T-helper 17 cell (primary cell): ENCODE measurements at regions not wholly inside any gene's neighbourhood (a gene's known extent, or its start where the extent isn't known, plus 50 kb on each side); places are given as distances from the start of the nearest gene placed in this dataset.

ENCODE experiments used
- ATAC-seq: fragments of 150-1000 bp; cut with Tn5 transposase; 2 replicates; pipeline ENCODE4 v1.10.0; 2021; ENCODE audit warnings: mild to moderate bottlenecking, moderate library complexity
- DNase-seq, 3 donors: peaks; one replicate each; pipeline versions ENCODE4 v3.0.0 to v3.0.0-alpha.2; 2020 to 2021
- H3K9me3 ChIP-seq: one replicate; pipeline ENCODE4 v1.7.0; 2013; ENCODE audit warnings: low read length, mild to moderate bottlenecking; ENCODE audit not compliant: control insufficient read depth, poor library complexity, severe bottlenecking
- H3K27ac Mint-ChIP-seq: one replicate; pipeline ENCODE4 v1.8.0; 2022; ENCODE audit warnings: mild to moderate bottlenecking, moderate library complexity, mixed read lengths
- H3K27me3 Mint-ChIP-seq: one replicate; pipeline ENCODE4 v1.8.0; 2022; ENCODE audit warnings: mixed read lengths
- H3K36me3 Mint-ChIP-seq: one replicate; pipeline ENCODE4 v1.8.0; 2022; ENCODE audit warnings: low read depth, mixed read lengths
- H3K4me1 Mint-ChIP-seq: one replicate; pipeline ENCODE4 v1.8.0; 2022; ENCODE audit warnings: mild to moderate bottlenecking, mixed read lengths
- H3K4me3 Mint-ChIP-seq: one replicate; pipeline ENCODE4 v1.8.0; 2022; ENCODE audit warnings: mild to moderate bottlenecking, moderate library complexity, mixed read lengths

DNA sequence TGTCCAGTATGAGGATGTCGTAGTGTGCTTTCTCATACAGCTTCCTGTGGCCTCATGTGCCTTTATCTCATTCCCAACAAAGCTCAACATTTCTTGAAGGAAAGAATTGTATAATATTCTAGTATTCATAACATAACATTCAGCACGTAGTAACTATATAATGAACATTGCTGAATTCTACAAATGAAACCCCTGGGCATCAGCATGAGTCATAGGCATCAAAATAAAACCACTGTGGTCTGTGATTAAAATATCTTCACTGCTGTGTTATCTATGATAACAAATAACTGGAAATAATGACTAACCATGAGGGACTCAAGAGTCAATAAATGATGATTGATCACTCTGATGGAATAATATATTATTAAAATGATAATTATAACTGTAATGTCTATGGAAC, 255.2 kb downstream of the EMP1 start:
- Mint-ChIP-seq H3K27ac (no peak overlapping the region), H3K4me3 (no peak overlapping the region), H3K27me3 (no peaks in the 10 kb centered on the region), H3K36me3 (no peaks in the 10 kb centered on the region), H3K4me1 (no peaks in the 10 kb centered on the region)
- ATAC-seq: no peak
- no peak for DNase-seq
- H3K9me3 ChIP-seq: no peaks in the 10 kb centered on the region

DNA sequence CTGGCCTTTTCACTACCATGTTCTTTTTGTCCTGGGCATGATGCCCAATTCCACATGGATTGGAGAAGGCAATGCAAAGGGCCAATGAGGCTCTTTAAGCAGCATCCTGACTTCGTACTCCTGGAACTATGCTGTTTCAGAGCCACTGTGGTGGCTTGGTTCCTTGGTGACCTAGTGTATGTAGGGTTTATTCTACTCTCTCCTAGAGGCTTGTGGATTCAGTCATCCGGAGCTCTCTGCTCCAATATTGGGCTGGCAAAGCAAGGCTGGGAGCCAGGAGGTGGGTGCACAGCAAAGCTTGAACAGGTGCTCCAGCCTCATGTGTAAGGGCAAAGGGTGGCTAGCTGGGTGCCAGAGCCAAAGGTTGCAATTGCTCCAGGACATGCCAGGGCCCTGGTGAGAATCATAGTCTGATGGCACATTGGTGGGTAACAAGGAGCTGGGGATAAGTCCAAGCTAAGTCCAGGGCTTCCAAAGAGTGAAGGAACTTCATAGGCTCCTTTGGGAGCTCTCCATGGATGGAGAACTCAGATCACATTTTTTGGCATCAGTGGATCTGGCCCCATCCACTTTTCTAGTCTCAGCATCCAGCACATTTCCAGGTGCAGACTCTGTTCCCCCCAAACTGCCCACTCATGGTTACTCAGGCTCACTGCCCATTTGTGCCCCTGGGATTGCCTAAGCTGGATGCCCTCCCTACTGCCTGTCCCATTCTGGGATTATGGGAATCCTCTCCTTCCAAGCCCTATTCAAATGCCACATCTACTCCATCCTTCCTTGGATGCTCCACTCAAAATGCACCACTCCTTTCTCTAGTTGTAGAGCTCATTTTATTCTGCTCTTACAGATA, 253.9 kb downstream of the EMP1 start:
- no peaks in the 10 kb centered on the region for H3K27me3 Mint-ChIP-seq
- no peaks in the 10 kb centered on the region for H3K4me1 Mint-ChIP-seq
- no peak for ATAC-seq
- H3K27ac Mint-ChIP-seq: no peak overlapping the region
- no peaks in the 10 kb centered on the region for H3K36me3 Mint-ChIP-seq
- DNase-seq: no peak
- no peak overlapping the region for H3K4me3 Mint-ChIP-seq
- no peaks in the 10 kb centered on the region for H3K9me3 ChIP-seq

DNA sequence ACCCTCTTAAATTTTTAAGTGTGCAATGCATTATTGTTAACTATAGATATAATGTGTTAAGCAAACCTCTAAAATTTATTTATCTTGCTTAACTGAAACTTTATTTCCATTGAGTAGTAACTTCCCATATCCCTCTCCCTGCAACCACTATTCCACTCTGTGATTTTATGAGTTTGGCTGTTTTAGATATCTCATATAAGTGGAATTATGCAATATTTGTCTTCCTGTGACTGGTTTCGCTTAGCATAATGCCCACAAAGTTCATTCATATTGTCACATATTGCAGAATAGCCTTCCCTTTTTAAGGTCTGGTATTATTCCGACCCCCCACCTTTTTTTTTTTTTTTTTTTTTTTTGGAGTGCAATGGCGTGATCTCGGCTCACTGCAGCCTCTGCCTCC, 247.6 kb downstream of the EMP1 start:
- no peaks in the 10 kb centered on the region for H3K9me3 ChIP-seq
- no peak for DNase-seq
- Mint-ChIP-seq H3K36me3 (no peaks in the 10 kb centered on the region), H3K27me3 (peaks cover 2% of the 10 kb centered on the region), H3K27ac (no peak overlapping the region), H3K4me3 (no peak overlapping the region), H3K4me1 (no peaks in the 10 kb centered on the region)
- no peak for ATAC-seq

DNA sequence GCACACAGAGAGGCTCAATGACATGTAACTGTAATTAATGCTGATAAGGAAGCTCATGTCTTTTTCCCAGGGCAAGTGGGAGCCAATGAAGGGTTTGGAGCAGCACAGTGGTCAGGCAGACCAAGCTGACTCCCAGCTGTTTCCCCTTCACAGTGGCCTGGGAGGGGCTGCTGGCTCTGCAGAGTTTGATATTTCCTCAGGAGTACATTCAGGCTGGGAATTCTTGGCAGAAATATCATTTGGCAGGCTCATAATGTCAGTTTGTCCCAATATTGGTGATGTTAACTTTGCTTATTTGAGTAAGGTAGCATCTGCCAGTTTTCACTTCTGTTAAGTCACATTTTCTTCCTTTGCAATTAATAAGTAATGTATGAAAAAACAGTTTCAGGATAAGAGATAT, 247.0 kb downstream of the EMP1 start:
- H3K4me1 Mint-ChIP-seq: no peaks in the 10 kb centered on the region
- DNase-seq: no peak
- no peak overlapping the region for H3K27ac Mint-ChIP-seq
- H3K4me3 Mint-ChIP-seq: no peak overlapping the region
- H3K27me3 Mint-ChIP-seq: peaks cover 5% of the 10 kb centered on the region
- H3K36me3 Mint-ChIP-seq: no peaks in the 10 kb centered on the region
- no peak for ATAC-seq
- no peaks in the 10 kb centered on the region for H3K9me3 ChIP-seq

DNA sequence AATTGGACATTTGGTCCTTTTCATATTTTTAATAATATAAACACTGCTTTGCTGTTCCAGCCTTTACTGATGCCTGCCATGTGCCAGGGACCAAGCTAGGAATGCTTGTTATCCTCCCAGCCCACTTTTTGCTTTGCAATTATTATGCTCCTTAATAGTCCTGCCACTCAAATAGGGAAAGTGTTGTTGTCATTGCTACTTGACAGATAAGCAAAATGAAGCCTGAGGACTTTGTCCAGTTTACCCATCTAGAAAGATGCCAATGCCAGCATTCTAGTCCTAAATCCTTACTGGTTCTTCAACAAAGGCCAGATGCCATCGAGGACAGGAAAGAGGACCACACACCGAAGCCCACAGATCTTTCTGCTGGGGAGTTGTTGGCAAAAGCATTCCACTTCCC, 246.5 kb downstream of the EMP1 start:
- no peak for ATAC-seq
- Mint-ChIP-seq H3K27me3 (peaks cover 5% of the 10 kb centered on the region), H3K36me3 (no peaks in the 10 kb centered on the region), H3K27ac (no peak overlapping the region), H3K4me3 (no peak overlapping the region), H3K4me1 (no peaks in the 10 kb centered on the region)
- no peaks in the 10 kb centered on the region for H3K9me3 ChIP-seq
- no peak for DNase-seq

DNA sequence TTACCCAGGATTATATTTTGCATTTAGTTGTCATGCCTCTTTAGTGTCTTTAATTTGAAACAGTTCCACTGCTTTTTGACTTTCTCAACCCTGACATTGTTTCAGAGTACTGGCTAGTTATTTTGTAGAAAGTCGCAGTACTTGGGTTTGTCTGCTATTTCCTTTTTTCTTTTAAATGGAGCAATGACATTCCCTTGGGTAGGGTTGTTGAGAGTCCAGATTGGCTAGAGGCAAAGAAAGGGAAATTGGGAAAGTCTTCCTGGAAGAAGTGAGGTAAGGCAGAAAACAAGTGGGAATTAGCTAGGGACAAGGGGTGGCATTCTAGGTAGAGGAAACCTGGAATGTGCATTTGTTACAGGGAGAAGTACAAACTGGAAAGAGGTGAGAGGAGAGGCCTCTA, 245.9 kb downstream of the EMP1 start:
- Mint-ChIP-seq H3K27me3 (peaks cover 6% of the 10 kb centered on the region), H3K4me1 (no peaks in the 10 kb centered on the region), H3K36me3 (no peaks in the 10 kb centered on the region), H3K4me3 (no peak overlapping the region), H3K27ac (no peak overlapping the region)
- H3K9me3 ChIP-seq: no peaks in the 10 kb centered on the region
- ATAC-seq (no peak), DNase-seq (no peak)

DNA sequence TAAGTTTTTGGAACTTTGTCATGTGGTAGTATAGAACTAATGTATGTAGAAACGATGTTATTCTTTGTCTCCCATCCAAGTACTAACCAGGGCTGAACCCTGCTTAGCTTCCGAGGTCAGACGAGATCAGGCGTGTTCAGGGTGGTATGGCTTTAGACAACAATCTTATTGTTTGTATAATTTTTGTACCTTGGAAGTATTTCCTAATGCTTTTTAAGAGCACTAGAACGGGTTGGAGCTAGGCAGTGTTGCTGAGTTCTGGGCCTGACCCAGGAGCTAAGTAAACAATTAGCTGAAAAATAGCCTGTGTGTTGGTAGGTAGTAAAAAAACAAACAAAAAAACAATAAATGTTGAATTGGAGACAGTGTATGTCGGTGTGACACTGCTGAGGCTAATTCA, 244.3 kb downstream of the EMP1 start:
- H3K27ac Mint-ChIP-seq: no peak overlapping the region
- H3K4me1 Mint-ChIP-seq: no peaks in the 10 kb centered on the region
- ATAC-seq: no peak

DNA sequence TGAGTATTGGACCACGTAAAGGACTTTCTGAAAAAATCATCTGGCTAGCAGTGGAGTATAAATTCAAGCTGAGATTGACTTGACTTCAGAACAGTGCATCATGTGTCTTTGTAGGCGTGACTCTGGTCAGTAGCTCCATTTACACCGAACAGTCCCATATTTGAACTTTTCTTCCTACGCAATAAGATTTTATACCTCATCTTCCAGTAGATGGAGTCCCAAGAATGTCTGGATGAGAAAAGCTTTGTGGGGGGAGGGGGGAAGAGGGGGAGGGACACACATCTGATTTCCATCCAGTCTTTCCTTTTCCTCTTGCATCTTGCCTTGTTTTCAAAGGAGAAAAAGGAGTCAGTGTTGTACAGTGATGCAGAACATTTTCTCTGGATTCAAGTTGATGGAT, 241.0 kb downstream of the EMP1 start:
- DNase-seq: no peak
- H3K4me3 Mint-ChIP-seq: no peak overlapping the region
- no peaks in the 10 kb centered on the region for H3K9me3 ChIP-seq
- peaks cover 16% of the 10 kb centered on the region for H3K27me3 Mint-ChIP-seq
- no peaks in the 10 kb centered on the region for H3K36me3 Mint-ChIP-seq
- ATAC-seq: no peak
- H3K27ac Mint-ChIP-seq: no peak overlapping the region
- no peaks in the 10 kb centered on the region for H3K4me1 Mint-ChIP-seq

More for the DNA sequence above, 244.3 kb downstream of the EMP1 start:
- H3K27me3 Mint-ChIP-seq: peaks cover 10% of the 10 kb centered on the region
- DNase-seq: no peak
- H3K9me3 ChIP-seq: no peaks in the 10 kb centered on the region
- H3K36me3 Mint-ChIP-seq: no peaks in the 10 kb centered on the region
- H3K4me3 Mint-ChIP-seq: no peak overlapping the region

DNA sequence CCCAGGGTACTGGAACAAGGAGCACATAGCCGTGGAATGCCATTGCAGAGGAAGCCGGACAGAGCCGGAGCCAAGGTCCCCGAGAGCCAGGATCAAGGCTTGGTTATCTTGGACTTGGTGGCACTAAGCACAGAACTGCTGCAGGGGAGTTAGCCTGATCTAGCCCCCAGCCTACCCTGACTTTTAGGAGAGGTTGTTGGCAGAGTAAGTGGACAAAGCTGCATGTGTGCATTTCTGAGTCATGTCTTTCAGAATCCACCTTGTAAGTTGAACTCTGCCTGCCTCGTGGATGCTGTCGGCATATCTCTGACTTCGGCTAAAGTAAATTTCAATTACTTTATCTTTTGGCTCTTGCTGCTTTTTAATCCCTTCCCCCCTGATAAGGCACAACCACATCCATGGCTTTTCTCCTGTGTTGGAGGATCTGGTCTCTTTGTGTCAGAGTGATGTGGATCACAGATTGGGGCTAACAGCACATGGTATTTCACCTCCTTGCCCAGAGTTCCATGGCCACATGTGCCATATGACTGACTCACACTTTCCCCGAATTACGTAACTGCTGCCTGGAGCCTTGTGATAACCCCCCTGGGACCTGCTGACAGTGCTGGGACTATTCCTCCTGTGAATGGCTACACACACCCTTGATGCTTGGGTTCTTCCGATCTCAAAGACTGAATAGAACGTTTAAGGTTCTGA, 240.3 kb downstream of the EMP1 start:
- Mint-ChIP-seq H3K4me3 (no peak overlapping the region), H3K27me3 (peaks cover 16% of the 10 kb centered on the region), H3K27ac (no peak overlapping the region), H3K4me1 (no peaks in the 10 kb centered on the region), H3K36me3 (no peaks in the 10 kb centered on the region)
- ATAC-seq (no peak), DNase-seq (no peak)
- no peaks in the 10 kb centered on the region for H3K9me3 ChIP-seq

DNA sequence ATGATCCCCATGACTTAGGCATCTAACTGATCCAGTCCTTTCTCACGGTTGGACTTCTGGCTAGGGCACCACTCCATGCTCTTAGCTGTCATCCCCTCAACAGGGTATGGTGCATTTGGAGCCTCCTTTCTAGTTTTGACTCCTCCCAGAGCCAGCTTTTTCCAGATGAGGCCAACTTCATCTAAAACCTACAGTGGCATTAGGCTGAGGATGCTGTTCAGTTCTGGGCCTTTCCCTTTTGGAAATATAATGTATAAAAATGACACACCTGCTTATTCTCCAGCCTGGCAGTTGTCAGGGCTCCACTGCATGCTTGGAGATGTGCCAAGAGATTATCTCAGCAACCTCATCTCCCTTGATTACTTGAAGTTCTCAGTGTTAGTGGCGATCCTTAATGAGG, 239.7 kb downstream of the EMP1 start:
- no peaks in the 10 kb centered on the region for H3K9me3 ChIP-seq
- Mint-ChIP-seq H3K36me3 (no peaks in the 10 kb centered on the region), H3K27ac (no peak overlapping the region), H3K4me1 (no peaks in the 10 kb centered on the region), H3K27me3 (peaks cover 16% of the 10 kb centered on the region), H3K4me3 (no peak overlapping the region)
- ATAC-seq (no peak), DNase-seq (no peak)

DNA sequence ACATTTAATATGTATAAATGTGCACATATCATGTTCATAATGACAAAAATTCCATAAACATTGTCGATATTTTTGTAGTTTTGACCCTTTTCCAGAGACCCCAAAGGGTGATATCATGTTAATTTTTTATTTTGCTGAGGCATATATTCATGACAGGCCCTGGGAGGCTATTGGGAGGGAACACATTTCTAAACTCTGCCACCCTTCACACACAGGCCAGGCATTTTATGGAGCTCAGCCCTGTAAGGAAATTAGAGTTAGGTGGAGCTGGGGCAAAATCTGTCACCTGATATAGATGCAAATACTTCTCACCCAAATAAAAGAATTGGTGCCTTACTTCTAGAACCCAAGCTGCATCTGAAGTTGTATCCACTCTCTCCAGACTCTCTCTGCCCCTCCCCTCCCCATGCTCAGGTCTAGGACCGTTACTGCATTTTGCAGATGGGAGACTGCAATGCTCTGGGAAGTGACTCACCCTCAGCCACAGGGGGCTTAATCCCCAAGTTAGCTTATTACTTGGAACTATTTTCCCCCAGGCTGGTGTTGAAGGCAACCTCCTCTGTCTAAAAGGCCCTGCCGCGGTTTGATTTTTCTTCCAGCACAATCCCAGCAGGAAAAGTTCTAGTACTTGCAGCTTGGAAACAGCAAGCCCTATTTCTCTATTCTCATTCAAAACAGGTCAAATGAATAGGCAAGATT, 238.9 kb downstream of the EMP1 start:
- Mint-ChIP-seq H3K4me1 (no peaks in the 10 kb centered on the region), H3K36me3 (no peaks in the 10 kb centered on the region), H3K4me3 (no peak overlapping the region), H3K27ac (no peak overlapping the region), H3K27me3 (peaks cover 16% of the 10 kb centered on the region)
- no peaks in the 10 kb centered on the region for H3K9me3 ChIP-seq
- ATAC-seq (no peak), DNase-seq (no peak)

DNA sequence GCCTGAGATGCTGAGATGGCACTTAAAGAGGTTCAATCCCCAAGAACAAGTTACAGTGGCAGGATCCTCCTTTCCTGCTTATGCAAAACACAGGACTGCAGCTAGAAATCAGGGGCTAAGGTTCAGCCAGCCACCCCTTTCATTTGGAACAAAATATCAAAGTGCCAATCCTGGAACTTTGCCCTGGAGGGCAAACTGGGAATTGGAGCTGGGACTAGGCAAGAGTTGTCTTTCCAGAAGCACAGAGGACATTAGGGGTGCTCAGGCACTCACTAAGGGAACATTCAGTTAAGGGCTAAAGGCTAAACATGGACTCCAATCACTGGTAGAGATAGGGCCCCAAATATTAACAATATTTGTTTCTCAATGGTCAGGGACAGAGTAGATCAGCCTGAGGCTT, 237.2 kb downstream of the EMP1 start:
- Mint-ChIP-seq H3K27me3 (peaks cover 11% of the 10 kb centered on the region), H3K27ac (no peak overlapping the region), H3K4me3 (no peak overlapping the region), H3K4me1 (no peaks in the 10 kb centered on the region), H3K36me3 (no peaks in the 10 kb centered on the region)
- DNase-seq (no peak), ATAC-seq (no peak)
- H3K9me3 ChIP-seq: no peaks in the 10 kb centered on the region

DNA sequence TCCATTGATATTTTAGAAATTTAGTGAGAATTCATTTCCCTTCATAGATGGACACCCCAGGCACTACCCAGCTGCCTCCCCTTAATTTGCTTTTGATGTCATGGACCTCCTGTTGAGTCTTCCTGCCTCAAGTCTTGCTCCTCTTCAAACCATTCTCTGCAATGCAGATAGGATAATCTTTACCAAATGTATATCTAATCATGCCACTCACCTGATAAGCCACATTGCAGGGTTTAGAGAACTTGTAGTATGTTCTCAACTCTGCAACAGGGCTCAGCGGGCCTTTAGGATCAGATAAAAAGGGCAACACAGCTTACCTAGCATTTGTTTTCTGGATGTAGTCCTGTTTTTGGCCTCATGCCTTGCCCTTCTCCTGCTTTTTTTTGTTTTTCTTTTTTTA, 234.5 kb downstream of the EMP1 start:
- Mint-ChIP-seq H3K27me3 (peaks cover 5% of the 10 kb centered on the region), H3K36me3 (no peaks in the 10 kb centered on the region), H3K27ac (no peak overlapping the region), H3K4me1 (no peaks in the 10 kb centered on the region), H3K4me3 (no peak overlapping the region)
- no peaks in the 10 kb centered on the region for H3K9me3 ChIP-seq
- ATAC-seq (no peak), DNase-seq (no peak)
